KBM-7 (cell line): ENCODE measurements at regions not wholly inside any gene's neighbourhood (a gene's known extent, or its start where the extent isn't known, plus 50 kb on each side); places are given as distances from the start of the nearest gene placed in this dataset.
"Not testable (repeated sequence)": the region's sequence is repeated elsewhere in the genome, so short reads cannot be mapped to it uniquely, and the experiment has no call there.

Experiments used
- DNase-seq: peaks from one replicate; pipeline ENCODE4 v3.0.0-alpha.2; 2015
- in situ Hi-C: fragments of 300-500 bp; cut with MboI; formaldehyde crosslinking; loops from 2 replicates; pipeline ENCODE4 v1.14.3; 2020; ENCODE audit warnings: low sequenced_read_pairs, low pct_unique_long_range_greater_than_20kb, mixed read lengths

- DNase-seq, in situ Hi-C loops: not testable (repeated sequence)
These were observed 1264.1 kb downstream of the FOXD4L5 start for GRCh38 chr9:64020696-64021491.

GRCh38 chr9:64017666-64018065 lies 1267.3 kb downstream of the FOXD4L5 start:
- in situ Hi-C loops, result not testable (repeated sequence)

GRCh38 chr9:64016845-64017406 lies 1268.1 kb downstream of the FOXD4L5 start:
- peak; percentile 62 for DNase-seq
- in situ Hi-C loops, result not testable (repeated sequence)

More at GRCh38 chr9:64017666-64018065, 1267.3 kb downstream of the FOXD4L5 start:
- DNase-seq, result not testable (repeated sequence)

- in situ Hi-C loops, result not testable (repeated sequence)
- DNase-seq, result peak; percentile 18
These were observed 1268.8 kb downstream of the FOXD4L5 start for GRCh38 chr9:64016246-64016645.

- in situ Hi-C loops, result no loop called here
- DNase-seq, result no peak
These were observed 1269.9 kb downstream of the FOXD4L5 start for GRCh38 chr9:64015136-64015535.

- in situ Hi-C loops, DNase-seq: not testable (repeated sequence)
These were observed 1270.5 kb downstream of the FOXD4L5 start for GRCh38 chr9:64014386-64015091.

GRCh38 chr9:64013122-64013521 lies 1271.9 kb downstream of the FOXD4L5 start:
- in situ Hi-C loops, result not testable (repeated sequence)

GRCh38 chr9:64012014-64012413 lies 1273.0 kb downstream of the FOXD4L5 start:
- DNase-seq, in situ Hi-C loops: not testable (repeated sequence)

More at GRCh38 chr9:64013122-64013521, 1271.9 kb downstream of the FOXD4L5 start:
- not testable (repeated sequence) for DNase-seq

- DNase-seq, in situ Hi-C loops: not testable (repeated sequence)
These were observed 1305.3 kb downstream of the FOXD4L5 start for GRCh38 chr9:63979741-63980140.
